Ishikawa (cell line): ENCODE measurements at regions not wholly inside any gene's neighbourhood (a gene's known extent, or its start where the extent isn't known, plus 50 kb on each side); places are given as distances from the start of the nearest gene placed in this dataset.

Experiments
- CEBPB ChIP-seq: IDR thresholded peaks from 2 replicates; pipeline ENCODE4 v1.6.1; 2012
- CREB1 ChIP-seq: IDR thresholded peaks from 2 replicates; pipeline ENCODE4 v1.6.1; 2012; ENCODE audit warnings: low read depth
- EGR1 ChIP-seq: IDR thresholded peaks from 2 replicates; pipeline ENCODE4 v1.6.1; 2012
- EP300 ChIP-seq: IDR thresholded peaks from 2 replicates; pipeline ENCODE4 v1.6.1; 2012; ENCODE audit warnings: borderline replicate concordance
- FOXM1 ChIP-seq: IDR thresholded peaks from 2 replicates; pipeline ENCODE4 v1.6.1; 2012; ENCODE audit warnings: low read depth, borderline replicate concordance
- NFIC ChIP-seq: IDR thresholded peaks from 2 replicates; pipeline ENCODE4 v1.6.1; 2012
- RAD21 ChIP-seq: IDR thresholded peaks from 2 replicates; pipeline ENCODE4 v1.6.1; 2012; ENCODE audit warnings: low read depth
- TAF1 ChIP-seq: IDR thresholded peaks from 2 replicates; pipeline ENCODE4 v1.6.1; 2012; ENCODE audit warnings: low read depth, mild to moderate bottlenecking
- TCF12 ChIP-seq: IDR thresholded peaks from 2 replicates; pipeline ENCODE4 v1.6.1; 2012; ENCODE audit warnings: low read depth
- TEAD4 ChIP-seq: IDR thresholded peaks from 2 replicates; pipeline ENCODE4 v1.6.1; 2012
- YY1 ChIP-seq: IDR thresholded peaks from 2 replicates; pipeline ENCODE4 v1.6.1; 2012; ENCODE audit warnings: low read depth
- ZBTB7A ChIP-seq: IDR thresholded peaks from 2 replicates; pipeline ENCODE4 v1.6.1; 2012; ENCODE audit warnings: low read depth
- TF ChIP-seq, protein P1 (sequence below): IDR thresholded peaks from 2 replicates; pipeline ENCODE4 v1.6.1; 2012; ENCODE audit warnings: low read depth, mild to moderate bottlenecking
- TF ChIP-seq, protein P2 (sequence below): IDR thresholded peaks from 2 replicates; pipeline ENCODE4 v1.6.1; 2012
- TF ChIP-seq, protein P3 (sequence below): IDR thresholded peaks from 2 replicates; pipeline ENCODE4 v1.6.1; 2012

DNA sequence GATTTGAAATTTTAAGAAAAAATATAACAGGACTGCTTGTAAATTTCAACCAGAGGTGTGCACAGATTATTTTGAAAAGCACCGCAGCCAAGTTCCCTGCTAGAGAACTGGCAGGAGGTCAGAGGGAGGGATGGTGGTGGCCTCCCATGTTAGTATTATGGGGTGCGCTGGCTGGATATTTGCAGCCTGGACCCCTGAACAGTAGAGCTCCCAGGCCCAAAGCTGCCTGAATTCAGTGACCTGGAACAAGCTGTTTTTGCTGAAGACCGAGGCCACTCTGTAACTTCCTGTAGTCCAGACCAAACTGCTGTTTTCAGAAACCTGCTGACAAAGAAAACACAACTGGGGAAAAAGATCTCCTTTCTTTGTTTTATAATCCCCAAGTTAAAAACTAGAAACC is 314.3 kb downstream of the TNS1 start:
- TF ChIP-seq CEBPB (no peak), NFIC (no peak), FOXM1 (no peak), TCF12 (no peak), EP300 (no peak)
- TF ChIP-seq, protein P1, sequence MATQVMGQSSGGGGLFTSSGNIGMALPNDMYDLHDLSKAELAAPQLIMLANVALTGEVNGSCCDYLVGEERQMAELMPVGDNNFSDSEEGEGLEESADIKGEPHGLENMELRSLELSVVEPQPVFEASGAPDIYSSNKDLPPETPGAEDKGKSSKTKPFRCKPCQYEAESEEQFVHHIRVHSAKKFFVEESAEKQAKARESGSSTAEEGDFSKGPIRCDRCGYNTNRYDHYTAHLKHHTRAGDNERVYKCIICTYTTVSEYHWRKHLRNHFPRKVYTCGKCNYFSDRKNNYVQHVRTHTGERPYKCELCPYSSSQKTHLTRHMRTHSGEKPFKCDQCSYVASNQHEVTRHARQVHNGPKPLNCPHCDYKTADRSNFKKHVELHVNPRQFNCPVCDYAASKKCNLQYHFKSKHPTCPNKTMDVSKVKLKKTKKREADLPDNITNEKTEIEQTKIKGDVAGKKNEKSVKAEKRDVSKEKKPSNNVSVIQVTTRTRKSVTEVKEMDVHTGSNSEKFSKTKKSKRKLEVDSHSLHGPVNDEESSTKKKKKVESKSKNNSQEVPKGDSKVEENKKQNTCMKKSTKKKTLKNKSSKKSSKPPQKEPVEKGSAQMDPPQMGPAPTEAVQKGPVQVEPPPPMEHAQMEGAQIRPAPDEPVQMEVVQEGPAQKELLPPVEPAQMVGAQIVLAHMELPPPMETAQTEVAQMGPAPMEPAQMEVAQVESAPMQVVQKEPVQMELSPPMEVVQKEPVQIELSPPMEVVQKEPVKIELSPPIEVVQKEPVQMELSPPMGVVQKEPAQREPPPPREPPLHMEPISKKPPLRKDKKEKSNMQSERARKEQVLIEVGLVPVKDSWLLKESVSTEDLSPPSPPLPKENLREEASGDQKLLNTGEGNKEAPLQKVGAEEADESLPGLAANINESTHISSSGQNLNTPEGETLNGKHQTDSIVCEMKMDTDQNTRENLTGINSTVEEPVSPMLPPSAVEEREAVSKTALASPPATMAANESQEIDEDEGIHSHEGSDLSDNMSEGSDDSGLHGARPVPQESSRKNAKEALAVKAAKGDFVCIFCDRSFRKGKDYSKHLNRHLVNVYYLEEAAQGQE = no peak

DNA sequence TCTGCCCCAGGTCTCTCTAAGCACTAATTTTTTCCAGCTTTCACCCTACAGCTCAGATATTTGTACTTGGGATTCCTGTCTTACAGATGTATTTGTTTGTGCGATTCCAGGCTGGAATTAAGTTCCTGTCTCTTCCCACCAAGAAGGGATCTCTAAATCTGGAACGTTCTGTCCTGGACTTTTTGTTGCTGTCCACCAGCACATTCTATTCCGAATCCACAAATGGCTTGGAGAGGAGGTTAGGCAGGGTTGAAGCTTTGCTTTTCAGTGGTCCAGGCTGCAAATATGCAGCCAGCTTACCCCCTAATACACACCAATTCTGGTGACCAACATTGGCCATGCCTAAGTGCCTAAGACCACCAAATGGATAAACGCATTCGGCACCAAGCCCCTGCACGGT is 315.0 kb downstream of the TNS1 start:
- TF ChIP-seq, protein P2, sequence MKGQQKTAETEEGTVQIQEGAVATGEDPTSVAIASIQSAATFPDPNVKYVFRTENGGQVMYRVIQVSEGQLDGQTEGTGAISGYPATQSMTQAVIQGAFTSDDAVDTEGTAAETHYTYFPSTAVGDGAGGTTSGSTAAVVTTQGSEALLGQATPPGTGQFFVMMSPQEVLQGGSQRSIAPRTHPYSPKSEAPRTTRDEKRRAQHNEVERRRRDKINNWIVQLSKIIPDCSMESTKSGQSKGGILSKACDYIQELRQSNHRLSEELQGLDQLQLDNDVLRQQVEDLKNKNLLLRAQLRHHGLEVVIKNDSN = no peak
- TF ChIP-seq TEAD4 = no peak
- TF ChIP-seq EGR1 = no peak
- TF ChIP-seq RAD21 = no peak

DNA sequence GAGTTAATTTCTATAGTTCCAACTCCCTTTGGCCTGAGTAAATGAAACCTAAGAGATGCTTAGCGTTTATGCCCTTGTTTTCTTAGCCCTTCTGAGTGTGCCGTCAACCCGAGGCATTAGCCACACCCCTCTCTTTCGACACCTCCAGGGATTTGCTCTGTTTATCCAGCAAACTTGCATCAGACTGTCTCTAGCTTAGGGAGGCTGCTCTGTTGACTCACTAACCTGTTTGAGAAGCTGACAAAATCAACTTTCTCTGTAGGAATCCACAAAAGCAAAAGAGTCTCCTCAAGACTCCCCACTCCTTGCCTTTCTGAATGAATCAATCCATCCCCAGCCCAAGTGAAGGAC is 317.6 kb downstream of the TNS1 start:
- no peak for TF ChIP-seq EP300
- TF ChIP-seq, protein P1 = no peak
- no peak for TF ChIP-seq ZBTB7A
- no peak for TF ChIP-seq YY1
- TF ChIP-seq CREB1 = no peak
- TF ChIP-seq, protein P2 = no peak
- no peak for TF ChIP-seq NFIC
- TF ChIP-seq, protein P3, sequence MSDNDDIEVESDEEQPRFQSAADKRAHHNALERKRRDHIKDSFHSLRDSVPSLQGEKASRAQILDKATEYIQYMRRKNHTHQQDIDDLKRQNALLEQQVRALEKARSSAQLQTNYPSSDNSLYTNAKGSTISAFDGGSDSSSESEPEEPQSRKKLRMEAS = no peak
- TF ChIP-seq TEAD4 = no peak
- no peak for TF ChIP-seq FOXM1
- no peak for TF ChIP-seq TCF12

DNA sequence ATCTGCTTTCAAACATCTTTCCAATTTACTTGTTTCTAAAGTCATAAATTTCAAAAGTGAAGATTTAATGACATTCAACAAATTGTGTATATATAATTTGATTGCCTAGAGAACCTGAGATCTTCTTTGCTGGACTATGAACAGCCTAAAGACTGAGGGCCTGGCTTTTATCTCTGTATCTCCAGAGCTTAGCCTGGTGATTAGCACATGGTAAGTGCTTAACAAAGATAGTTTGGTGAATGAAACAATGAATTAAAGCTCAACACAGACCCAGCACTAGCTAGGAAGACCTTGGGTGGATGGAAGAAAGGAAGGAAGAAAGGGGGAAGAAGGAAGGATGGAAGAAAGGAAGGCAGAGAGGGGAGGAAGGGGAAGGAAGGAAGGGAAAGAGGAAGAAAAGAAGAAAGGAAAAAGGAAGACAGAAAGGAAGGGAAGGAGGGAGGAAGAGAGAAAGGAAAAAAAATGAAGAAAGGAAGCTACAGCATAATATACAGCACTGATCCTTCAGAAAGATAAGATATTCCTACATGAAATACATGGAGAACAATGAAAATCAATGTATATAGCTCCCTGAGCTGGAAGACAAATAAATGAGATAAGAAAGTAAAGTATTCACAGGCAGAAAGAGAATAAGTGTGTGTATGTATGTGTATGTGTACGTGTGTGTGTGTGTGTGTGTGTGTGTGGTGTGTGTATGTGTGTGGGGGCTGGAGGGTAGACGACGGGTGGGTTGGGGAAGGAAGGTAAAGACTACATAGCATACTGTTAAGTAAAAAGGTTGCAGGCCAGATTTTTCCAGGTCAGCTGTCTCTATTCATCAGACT is 318.2 kb downstream of the TNS1 start:
- TF ChIP-seq EGR1 (no peak), TAF1 (no peak), RAD21 (no peak), CREB1 (no peak), CEBPB (no peak), EP300 (no peak), FOXM1 (no peak), TEAD4 (no peak), ZBTB7A (no peak)
- TF ChIP-seq, protein P2 = no peak

DNA sequence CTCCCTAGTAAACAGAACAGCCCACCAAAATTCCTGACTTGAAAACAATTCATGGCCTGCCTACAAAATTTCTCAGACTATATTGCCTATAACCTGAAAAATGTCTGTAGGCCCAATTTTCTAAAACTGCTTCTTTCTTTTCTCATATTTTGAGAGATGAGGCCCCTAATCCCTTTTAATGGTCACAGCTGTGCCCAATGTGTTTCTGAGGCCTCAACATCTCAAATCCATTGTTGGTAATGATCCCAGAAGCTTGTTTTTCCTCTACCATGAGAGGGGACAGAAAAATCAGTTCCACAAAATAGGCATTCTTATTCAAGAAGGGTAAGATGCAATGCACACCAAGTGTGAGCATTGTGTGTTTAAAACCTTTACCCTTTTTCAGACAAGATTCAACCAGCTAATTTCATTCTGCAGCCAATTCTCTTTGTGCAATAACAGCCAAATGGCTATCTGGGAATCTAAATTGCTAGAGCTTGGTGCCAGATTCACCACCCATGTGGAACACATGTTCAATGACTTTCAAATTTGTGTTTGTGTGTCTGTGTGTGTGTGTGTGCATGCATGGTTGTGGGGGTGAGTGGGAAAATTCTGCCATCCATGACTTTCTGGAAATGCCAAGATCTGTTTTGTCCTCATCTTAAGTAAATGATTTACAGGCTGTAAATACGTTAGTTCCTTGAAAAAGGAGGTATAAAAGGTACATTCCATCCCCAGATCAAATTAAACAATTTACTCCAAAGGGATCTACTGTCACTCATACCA is 319.5 kb downstream of the TNS1 start:
- TF ChIP-seq TAF1 (no peak), RAD21 (no peak), NFIC (no peak), EP300 (no peak), ZBTB7A (no peak), CEBPB (no peak), TCF12 (no peak), YY1 (no peak), EGR1 (no peak), FOXM1 (no peak), CREB1 (no peak), TEAD4 (no peak)
- TF ChIP-seq, protein P3 = no peak
- TF ChIP-seq, protein P2 = no peak
- TF ChIP-seq, protein P1 = no peak
